Kidney (tissue), 13 donors: ENCODE measurements at regions not wholly inside any gene's neighbourhood (a gene's known extent, or its start where the extent isn't known, plus 50 kb on each side); places are given as distances from the start of the nearest gene placed in this dataset.

Experiments used
- DNase-seq, 5 donors: peaks; one replicate each; pipeline ENCODE4 v3.0.0-alpha.2; 2013 to 2020
- FAIRE-seq: peaks from 2 replicates; lab custom pipeline; 2012; peaks lifted over from hg19 to GRCh38; lab: Jason Lieb, UNC
- H3K27ac ChIP-seq, 2 donors: one replicate each; pipeline ENCODE4 v1.7.0; 2013; ENCODE audit warnings: low read depth in 2 of 2, low read length in 2 of 2, inconsistent platforms in 1 of 2
- H3K27me3 ChIP-seq: one replicate; pipeline ENCODE4 v1.7.1; 2013; ENCODE audit warnings: low read length, inconsistent platforms; ENCODE audit not compliant: control insufficient read depth, insufficient read depth
- H3K36me3 ChIP-seq, 3 donors: one replicate each; pipeline versions ENCODE4 v1.7.0 to v1.7.1; 2013; ENCODE audit warnings: low read length in 3 of 3, control low read depth in 1 of 3, inconsistent platforms in 1 of 3; ENCODE audit not compliant: insufficient read depth in 3 of 3, control insufficient read depth in 2 of 3
- H3K4me1 ChIP-seq, 3 donors: one replicate each; pipeline versions ENCODE4 v1.7.0 to v1.7.1; 2013; ENCODE audit warnings: low read length in 3 of 3, inconsistent platforms in 1 of 3, low read depth in 1 of 3; ENCODE audit not compliant: control insufficient read depth in 2 of 3, insufficient read depth in 2 of 3
- H3K4me3 ChIP-seq, 3 donors: one replicate each; pipeline versions ENCODE4 v1.7.0 to v1.8.1; 2013; ENCODE audit warnings: low read length in 3 of 3, control low read depth in 1 of 3, inconsistent platforms in 1 of 3
- H3K9ac ChIP-seq, 3 donors: one replicate each; pipeline versions ENCODE4 v1.7.0 to v1.7.1; 2013; ENCODE audit warnings: low read length in 3 of 3, control low read depth in 1 of 3, inconsistent platforms in 1 of 3
- H3K9me3 ChIP-seq, 3 donors: one replicate each; pipeline versions ENCODE4 v1.7.0 to v1.7.1; 2013; ENCODE audit warnings: low read length in 3 of 3, control low read depth in 1 of 3, inconsistent platforms in 1 of 3; ENCODE audit not compliant: control insufficient read depth in 2 of 3, insufficient read depth in 1 of 3
- CTCF ChIP-seq: IDR thresholded peaks from 3 replicates; pipeline ENCODE4 v1.5.1; 2012; ENCODE audit warnings: mild to moderate bottlenecking, moderate library complexity, borderline replicate concordance; ENCODE audit not compliant: insufficient read depth; ENCODE audit errors: extremely low read depth
- intact Hi-C: fragments of 100-400 bp; cut with DNase I; formaldehyde crosslinking; loops from one replicate; pipeline ENCODE4 v1.11.1; 2022
- donor health status: control.
- donor health status: control.
- donor health status: control.
- donor health status: control.
- donor health status: control.
- donor health status: DM: yes; HTN: yes; CAD: no.
- donor health status: Normal renal cell carcinoma (clear cell type).

- H3K27ac ChIP-seq: no peak overlapping the region
- no peaks in the 10 kb centered on the region for H3K36me3 ChIP-seq
- no peak for FAIRE-seq
- H3K4me3 ChIP-seq: no peak overlapping the region
- intact Hi-C loops: no loop called here
- no peaks in the 10 kb centered on the region for H3K27me3 ChIP-seq
- H3K9me3 ChIP-seq: no peaks in the 10 kb centered on the region
- H3K9ac ChIP-seq: no peak overlapping the region
- no peak for DNase-seq
- no peak for TF ChIP-seq CTCF
- peaks cover 0 to 3% (median 0%) of the 10 kb centered on the region in 3 donors for H3K4me1 ChIP-seq
Observed at GRCh38 chr12:111170543-111170942, 198.4 kb downstream of the PHETA1 start.

DNA sequence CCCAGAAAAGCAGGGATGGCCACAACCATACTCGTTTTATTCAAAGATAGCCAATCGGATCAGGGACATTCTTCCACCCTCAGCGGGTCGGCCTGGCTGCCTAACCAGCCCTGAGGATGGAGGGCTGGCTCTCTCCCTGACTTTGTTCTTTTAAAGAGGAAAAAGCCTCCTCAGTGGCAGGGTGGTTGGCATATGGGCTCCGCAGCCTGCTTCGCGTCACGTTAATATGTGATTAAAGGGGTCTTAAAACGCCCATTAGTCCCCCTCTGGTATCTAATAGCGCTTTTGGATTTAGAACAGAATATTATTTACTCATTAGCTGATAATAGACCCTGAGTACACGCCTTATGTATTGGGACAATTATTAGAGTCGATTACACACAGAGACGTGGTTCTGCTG lies 199.4 kb downstream of the PHETA1 start:
- FAIRE-seq (no peak), DNase-seq (no peak)
- H3K9ac ChIP-seq: no peak overlapping the region
- no peaks in the 10 kb centered on the region for H3K27me3 ChIP-seq
- TF ChIP-seq CTCF: no peak
- H3K36me3 ChIP-seq: no peaks in the 10 kb centered on the region
- no peak overlapping the region for H3K4me3 ChIP-seq
- intact Hi-C loops: no loop called here
- no peaks in the 10 kb centered on the region for H3K9me3 ChIP-seq
- H3K27ac ChIP-seq: no peak overlapping the region
- no peaks in the 10 kb centered on the region for H3K4me1 ChIP-seq

GRCh38 chr12:111169032-111169431 lies 199.9 kb downstream of the PHETA1 start:
- Histone ChIP-seq H3K27ac (no peak overlapping the region), H3K36me3 (no peaks in the 10 kb centered on the region), H3K9me3 (no peaks in the 10 kb centered on the region), H3K4me1 (no peaks in the 10 kb centered on the region), H3K9ac (no peak overlapping the region), H3K4me3 (no peak overlapping the region), H3K27me3 (no peaks in the 10 kb centered on the region)
- FAIRE-seq: no peak
- TF ChIP-seq CTCF: no peak
- no peak for DNase-seq
- intact Hi-C loops: no loop called here

DNA sequence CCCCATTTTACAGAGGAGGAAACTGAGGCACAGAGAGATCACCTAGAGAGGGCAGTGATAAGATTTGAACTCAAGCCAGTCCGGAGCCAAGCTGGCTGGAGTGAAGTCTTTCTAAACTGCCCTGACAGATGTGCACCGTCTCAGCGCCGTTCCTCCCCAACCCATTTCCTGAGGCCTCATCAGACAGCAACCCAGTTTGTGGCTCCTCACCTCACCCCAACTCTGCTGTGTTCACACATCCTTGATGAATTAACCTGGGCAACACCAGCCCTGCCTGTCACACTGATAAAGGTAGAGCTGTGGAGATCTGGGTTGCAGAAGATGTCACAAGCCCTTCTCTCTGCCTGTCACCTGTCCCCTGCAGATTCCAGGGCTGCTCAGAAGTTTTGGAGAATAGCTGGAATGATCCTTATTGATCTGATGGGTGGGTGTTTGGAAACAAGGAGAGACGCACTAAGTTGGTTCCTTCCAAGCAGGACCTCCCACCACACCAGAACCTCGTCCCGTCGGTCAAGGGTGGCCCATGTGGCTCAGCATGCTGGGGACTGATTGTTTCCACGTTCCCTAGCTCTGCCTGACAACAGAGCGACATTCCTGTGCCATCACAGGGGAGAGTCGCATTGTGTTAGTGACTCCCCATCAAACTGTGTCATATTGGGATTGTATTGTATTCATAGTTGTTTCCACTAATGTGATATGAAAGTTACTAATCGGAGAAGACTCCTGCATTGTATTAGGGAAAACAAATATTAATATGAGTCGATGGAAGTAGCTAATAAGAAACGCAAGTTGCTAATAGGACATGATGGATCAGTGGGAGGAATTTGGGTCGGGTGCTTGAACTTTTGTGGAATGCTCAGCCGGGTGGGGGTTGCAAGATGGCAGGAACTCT lies 200.6 kb downstream of the PHETA1 start:
- Histone ChIP-seq H3K36me3 (no peaks in the 10 kb centered on the region), H3K9me3 (no peaks in the 10 kb centered on the region), H3K27ac (no peak overlapping the region), H3K27me3 (no peaks in the 10 kb centered on the region), H3K9ac (no peak overlapping the region), H3K4me3 (no peak overlapping the region), H3K4me1 (no peaks in the 10 kb centered on the region)
- no peak for DNase-seq
- no peak for FAIRE-seq
- TF ChIP-seq CTCF: no peak
- intact Hi-C loops: no loop called here
